ENCODE measurements at regions not wholly inside any gene's neighbourhood (a gene's known extent, or its start where the extent isn't known, plus 50 kb on each side); places are given as distances from the start of the nearest gene placed in this dataset.
A peak's percentile ranks its signal among the peaks of the same experiment; 100 is the strongest.
"Not testable (repeated sequence)": the region's sequence is repeated elsewhere in the genome, so short reads cannot be mapped to it uniquely, and the experiment has no call there.

GRCh38 chr5:82436291-82436690 is 158.1 kb upstream of the RPS23 start:
- H3K36me3 ChIP-seq, result peaks cover 4% of the 10 kb centered on the region
- no peak overlapping the region for H3K27ac ChIP-seq
- H3K9ac ChIP-seq, result no peak overlapping the region
- no peaks in the 10 kb centered on the region for H3K36me3 Mint-ChIP-seq
- no peak for DNase-seq (ENCODE audit: low spot score)
- H3K27me3 Mint-ChIP-seq (ENCODE audit: insufficient read depth, low read depth), result peaks cover 3% of the 10 kb centered on the region
- H3F3A ChIP-seq (ENCODE audit: low read depth), result no peaks in the 10 kb centered on the region
- no peak overlapping the region for H2AFZ ChIP-seq (replicated peaks)
- H3K4me2 ChIP-seq, result no peak overlapping the region
- no peak overlapping the region for H3K4me3 ChIP-seq
- TF ChIP-seq, protein P1, sequence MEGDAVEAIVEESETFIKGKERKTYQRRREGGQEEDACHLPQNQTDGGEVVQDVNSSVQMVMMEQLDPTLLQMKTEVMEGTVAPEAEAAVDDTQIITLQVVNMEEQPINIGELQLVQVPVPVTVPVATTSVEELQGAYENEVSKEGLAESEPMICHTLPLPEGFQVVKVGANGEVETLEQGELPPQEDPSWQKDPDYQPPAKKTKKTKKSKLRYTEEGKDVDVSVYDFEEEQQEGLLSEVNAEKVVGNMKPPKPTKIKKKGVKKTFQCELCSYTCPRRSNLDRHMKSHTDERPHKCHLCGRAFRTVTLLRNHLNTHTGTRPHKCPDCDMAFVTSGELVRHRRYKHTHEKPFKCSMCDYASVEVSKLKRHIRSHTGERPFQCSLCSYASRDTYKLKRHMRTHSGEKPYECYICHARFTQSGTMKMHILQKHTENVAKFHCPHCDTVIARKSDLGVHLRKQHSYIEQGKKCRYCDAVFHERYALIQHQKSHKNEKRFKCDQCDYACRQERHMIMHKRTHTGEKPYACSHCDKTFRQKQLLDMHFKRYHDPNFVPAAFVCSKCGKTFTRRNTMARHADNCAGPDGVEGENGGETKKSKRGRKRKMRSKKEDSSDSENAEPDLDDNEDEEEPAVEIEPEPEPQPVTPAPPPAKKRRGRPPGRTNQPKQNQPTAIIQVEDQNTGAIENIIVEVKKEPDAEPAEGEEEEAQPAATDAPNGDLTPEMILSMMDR (IDR thresholded peaks at IDR 0.05), result no peak
- no peak overlapping the region for H3K4me3 Mint-ChIP-seq
- no peaks in the 10 kb centered on the region for H3K27me3 ChIP-seq
- H3K9me3 Mint-ChIP-seq, result peaks cover 6% of the 10 kb centered on the region
- H3K4me1 Mint-ChIP-seq, result peaks cover 10% of the 10 kb centered on the region
- no peaks in the 10 kb centered on the region for H4K20me1 ChIP-seq (ENCODE audit: low read depth)
- no peaks in the 10 kb centered on the region for H3K79me2 ChIP-seq (ENCODE audit: low read depth)
- H3K9me3 ChIP-seq (ENCODE audit: low read depth), result peaks cover 6% of the 10 kb centered on the region
- peaks cover 7% of the 10 kb centered on the region for H3K4me1 ChIP-seq
- H3K27ac Mint-ChIP-seq, result no peak overlapping the region

DNA sequence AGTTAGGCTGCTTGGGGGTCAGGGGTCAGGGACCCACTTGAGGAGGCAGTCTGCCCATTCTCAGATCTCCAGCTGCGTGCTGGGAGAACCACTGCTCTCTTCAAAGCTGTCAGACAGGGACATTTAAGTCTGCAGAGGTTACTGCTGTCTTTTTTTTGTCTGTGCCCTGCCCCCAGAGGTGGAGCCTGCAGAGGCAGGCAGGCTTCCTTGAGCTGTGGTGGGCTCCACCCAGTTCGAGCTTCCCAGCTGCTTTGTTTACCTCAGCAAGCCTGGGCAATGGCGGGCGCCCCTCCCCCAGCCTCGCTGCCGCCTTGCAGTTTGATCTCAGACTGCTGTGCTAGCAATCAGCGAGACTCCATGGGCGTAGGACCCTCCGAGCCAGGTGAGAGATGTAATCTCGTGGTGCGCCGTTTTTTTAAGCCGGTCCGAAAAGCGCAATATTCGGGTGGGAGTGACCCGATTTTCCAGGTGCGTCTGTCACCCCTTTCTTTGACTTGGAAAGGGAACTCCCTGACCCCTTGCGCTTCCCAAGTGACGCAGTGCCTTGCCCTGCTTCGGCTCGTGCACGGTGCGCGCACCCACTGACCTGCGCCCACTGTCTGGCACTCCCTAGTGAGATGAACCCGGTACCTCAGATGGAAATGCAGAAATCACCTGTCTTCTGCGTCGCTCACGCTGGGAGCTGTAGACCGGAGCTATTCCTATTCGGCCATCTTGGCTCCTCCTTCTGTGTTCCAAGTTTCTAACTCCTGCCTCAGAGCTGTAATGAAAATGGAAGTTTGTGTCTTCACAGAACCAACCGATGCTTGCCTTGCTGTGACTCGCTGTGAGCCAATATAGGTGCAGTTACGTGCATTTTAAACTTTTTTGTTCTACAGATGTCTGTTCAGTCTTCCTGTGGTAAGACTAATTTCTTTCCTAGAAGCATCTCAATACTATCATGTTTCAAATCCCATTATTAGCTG is 156.8 kb upstream of the RPS23 start:
- H2AFZ ChIP-seq (replicated peaks), result peak overlapping the region; percentile 93
- not testable (repeated sequence) for H3K9me3 Mint-ChIP-seq, H3K27ac ChIP-seq

GRCh38 chr5:82426464-82427154 is 148.5 kb upstream of the RPS23 start:
- peak overlapping the region; percentile 34 for H2AFZ ChIP-seq (replicated peaks)
- H3K4me2 ChIP-seq, result no peak overlapping the region
- no peaks in the 10 kb centered on the region for H3K9me3 ChIP-seq (ENCODE audit: low read depth)
- Mint-ChIP-seq H3K9me3 (peaks cover 7% of the 10 kb centered on the region), H3K27me3 (ENCODE audit: insufficient read depth, low read depth) (peaks cover 7% of the 10 kb centered on the region), H3K27ac (no peak overlapping the region), H3K4me3 (no peak overlapping the region), H3K36me3 (no peaks in the 10 kb centered on the region), H3K4me1 (no peaks in the 10 kb centered on the region)
- no peaks in the 10 kb centered on the region for H4K20me1 ChIP-seq (ENCODE audit: low read depth)
- TF ChIP-seq, protein P1 (IDR thresholded peaks at IDR 0.05), result no peak
- TF ChIP-seq EZH2 (IDR thresholded peaks at IDR 0.05) (no peak), EZH2phosphoT487 (IDR thresholded peaks at IDR 0.05) (no peak)
- no peaks in the 10 kb centered on the region for H3F3A ChIP-seq (ENCODE audit: low read depth)
- no peak for DNase-seq (ENCODE audit: low spot score)
- H3K36me3 ChIP-seq, result no peaks in the 10 kb centered on the region
- H3K4me1 ChIP-seq, result no peaks in the 10 kb centered on the region
- H3K4me3 ChIP-seq, result no peak overlapping the region
- no peaks in the 10 kb centered on the region for H3K27me3 ChIP-seq
- H3K27ac ChIP-seq, result no peak overlapping the region
- H3K79me2 ChIP-seq (ENCODE audit: low read depth), result no peaks in the 10 kb centered on the region
- no peak overlapping the region for H3K9ac ChIP-seq

More for the DNA sequence above, 156.8 kb upstream of the RPS23 start:
- H3F3A ChIP-seq (ENCODE audit: low read depth); DNase-seq (ENCODE audit: low spot score); H3K4me3 ChIP-seq; H3K79me2 ChIP-seq (ENCODE audit: low read depth); H3K36me3 ChIP-seq; H3K36me3 Mint-ChIP-seq; H3K27me3 ChIP-seq; H3K27ac Mint-ChIP-seq; H3K9ac ChIP-seq; H3K4me1 ChIP-seq; H3K9me3 ChIP-seq (ENCODE audit: low read depth); H4K20me1 ChIP-seq (ENCODE audit: low read depth); H3K27me3 Mint-ChIP-seq (ENCODE audit: insufficient read depth, low read depth); H3K4me3 Mint-ChIP-seq: not testable (repeated sequence)
- peak overlapping the region; percentile 24 for H3K4me2 ChIP-seq
- H3K4me1 Mint-ChIP-seq, result peaks cover 10% of the 10 kb centered on the region

- Histone ChIP-seq H3K27me3 (no peaks in the 10 kb centered on the region), H3K36me3 (no peaks in the 10 kb centered on the region), H3K9me3 (ENCODE audit: low read depth) (no peaks in the 10 kb centered on the region), H3K79me2 (ENCODE audit: low read depth) (no peaks in the 10 kb centered on the region), H3K4me3 (no peak overlapping the region), H3K9ac (no peak overlapping the region), H2AFZ (replicated peaks) (no peak overlapping the region), H3K27ac (no peak overlapping the region), H3F3A (ENCODE audit: low read depth) (no peaks in the 10 kb centered on the region), H4K20me1 (ENCODE audit: low read depth) (no peaks in the 10 kb centered on the region), H3K4me2 (no peak overlapping the region), H3K4me1 (no peaks in the 10 kb centered on the region)
- Mint-ChIP-seq H3K27me3 (ENCODE audit: insufficient read depth, low read depth) (peaks cover 7% of the 10 kb centered on the region), H3K27ac (no peak overlapping the region), H3K4me3 (no peak overlapping the region), H3K9me3 (peaks cover 7% of the 10 kb centered on the region), H3K4me1 (no peaks in the 10 kb centered on the region), H3K36me3 (no peaks in the 10 kb centered on the region)
- TF ChIP-seq EZH2phosphoT487 (IDR thresholded peaks at IDR 0.05) (no peak), EZH2 (IDR thresholded peaks at IDR 0.05) (no peak)
- TF ChIP-seq, protein P1 (IDR thresholded peaks at IDR 0.05), result no peak
- no peak for DNase-seq (ENCODE audit: low spot score)
Measured at GRCh38 chr5:82425591-82425990, 147.4 kb upstream of the RPS23 start.
